ENCODE measurements at regions not wholly inside any gene's neighbourhood (a gene's known extent, or its start where the extent isn't known, plus 50 kb on each side); places are given as distances from the start of the nearest gene placed in this dataset.

GRCh38 chr9:84439250-84439649 lies 98.7 kb upstream of the SLC28A3 start:
- Mint-ChIP-seq H3K4me1 (peaks cover 18% of the 10 kb centered on the region), H3K4me3 (no peak overlapping the region), H3K27me3 (ENCODE audit: low read depth) (no peaks in the 10 kb centered on the region), H3K36me3 (ENCODE audit: low read depth) (no peaks in the 10 kb centered on the region), H3K27ac (no peak overlapping the region), H3K9me3 (no peaks in the 10 kb centered on the region)
- TF ChIP-seq CTCF (IDR thresholded peaks at IDR 0.05; ENCODE audit: unreplicated experiment in 3 of 3): no peak

- Mint-ChIP-seq H3K4me3 (no peak overlapping the region), H3K4me1 (peaks cover under 1% of the 10 kb centered on the region), H3K27me3 (ENCODE audit: low read depth) (peaks cover 3% of the 10 kb centered on the region), H3K27ac (no peak overlapping the region), H3K9me3 (no peaks in the 10 kb centered on the region), H3K36me3 (ENCODE audit: low read depth) (no peaks in the 10 kb centered on the region)
- TF ChIP-seq CTCF (IDR thresholded peaks at IDR 0.05; ENCODE audit: unreplicated experiment in 3 of 3): no peak
Observed at GRCh38 chr9:84442712-84443111, 102.2 kb upstream of the SLC28A3 start.

GRCh38 chr9:84445737-84446136 lies 105.2 kb upstream of the SLC28A3 start:
- Mint-ChIP-seq H3K36me3 (ENCODE audit: low read depth) (no peaks in the 10 kb centered on the region), H3K4me1 (no peaks in the 10 kb centered on the region), H3K27ac (no peak overlapping the region), H3K9me3 (no peaks in the 10 kb centered on the region), H3K4me3 (no peak overlapping the region), H3K27me3 (ENCODE audit: low read depth) (peaks cover 10% of the 10 kb centered on the region)
- TF ChIP-seq CTCF (IDR thresholded peaks at IDR 0.05; ENCODE audit: unreplicated experiment in 3 of 3): no peak

GRCh38 chr9:84447305-84447704 lies 106.7 kb upstream of the SLC28A3 start:
- Mint-ChIP-seq H3K27me3 (ENCODE audit: low read depth) (peaks cover 10% of the 10 kb centered on the region), H3K9me3 (no peaks in the 10 kb centered on the region), H3K27ac (no peak overlapping the region), H3K36me3 (ENCODE audit: low read depth) (no peaks in the 10 kb centered on the region), H3K4me3 (no peak overlapping the region), H3K4me1 (no peaks in the 10 kb centered on the region)
- no peak for TF ChIP-seq CTCF (IDR thresholded peaks at IDR 0.05; ENCODE audit: unreplicated experiment in 3 of 3)

GRCh38 chr9:84450029-84450428 lies 109.5 kb upstream of the SLC28A3 start:
- Mint-ChIP-seq H3K4me1 (no peaks in the 10 kb centered on the region), H3K27me3 (ENCODE audit: low read depth) (peaks cover 14% of the 10 kb centered on the region), H3K4me3 (no peak overlapping the region), H3K27ac (no peak overlapping the region), H3K9me3 (no peaks in the 10 kb centered on the region), H3K36me3 (ENCODE audit: low read depth) (no peaks in the 10 kb centered on the region)
- TF ChIP-seq CTCF (IDR thresholded peaks at IDR 0.05; ENCODE audit: unreplicated experiment in 3 of 3): no peak

- Mint-ChIP-seq H3K36me3 (ENCODE audit: low read depth) (no peaks in the 10 kb centered on the region), H3K4me1 (no peaks in the 10 kb centered on the region), H3K27me3 (ENCODE audit: low read depth) (peaks cover 7% of the 10 kb centered on the region), H3K27ac (no peak overlapping the region), H3K9me3 (peaks cover 11% of the 10 kb centered on the region), H3K4me3 (no peak overlapping the region)
- TF ChIP-seq CTCF (IDR thresholded peaks at IDR 0.05; ENCODE audit: unreplicated experiment in 3 of 3): no peak
Observed at GRCh38 chr9:84456527-84456926, 116.0 kb upstream of the SLC28A3 start.

Measured in nephron (organoid).